ENCODE measurements at regions not wholly inside any gene's neighbourhood (a gene's known extent, or its start where the extent isn't known, plus 50 kb on each side); places are given as distances from the start of the nearest gene placed in this dataset.
"Not testable (repeated sequence)": the region's sequence is repeated elsewhere in the genome, so short reads cannot be mapped to it uniquely, and the experiment has no call there.

DNA sequence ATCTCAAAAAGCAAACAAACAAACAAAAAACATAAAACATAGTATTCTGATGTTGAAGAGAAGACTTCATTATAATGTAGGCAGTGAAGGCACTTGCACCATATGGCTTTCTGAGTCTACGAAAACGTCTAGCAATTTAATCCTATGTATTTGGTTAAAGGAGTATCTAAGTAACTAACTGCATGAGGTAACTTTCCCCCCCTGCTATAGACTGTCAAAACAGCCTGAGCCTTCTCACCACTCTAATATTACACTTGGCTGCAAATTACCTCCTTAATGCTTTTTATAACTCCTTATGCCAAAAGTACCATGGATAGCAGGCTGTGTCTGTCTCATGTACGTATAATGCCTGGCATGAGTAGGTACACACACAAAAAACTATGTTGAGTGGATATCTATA, 607.6 kb upstream of the FLRT2 start:
- no peaks in the 10 kb centered on the region for H3K4me1 ChIP-seq (replicated peaks)

DNA sequence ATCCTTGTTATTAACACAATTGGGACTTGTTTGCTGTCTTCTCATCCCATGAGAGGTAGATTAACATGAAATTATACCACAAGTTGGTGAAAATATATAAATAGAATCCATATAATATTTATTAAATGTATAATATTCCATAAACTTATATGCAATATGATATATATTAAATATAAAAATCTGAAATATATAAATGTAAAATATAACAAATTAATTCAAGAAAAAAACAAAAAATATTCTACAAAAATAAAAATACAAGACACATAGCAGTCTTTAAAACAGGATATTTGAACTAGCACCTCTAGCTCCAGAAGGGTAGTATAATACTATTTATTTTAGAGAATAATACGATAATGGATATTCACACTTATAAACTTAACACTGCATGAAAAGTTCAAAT, 603.3 kb upstream of the FLRT2 start:
- no peak for DNase-seq (ENCODE audit: low read depth in 1 of 2, low spot score in 2 of 2)
- no peak overlapping the region for H3K27ac ChIP-seq
- no peaks in the 10 kb centered on the region for H3K4me1 ChIP-seq (replicated peaks)
- H3K36me3 ChIP-seq: no peaks in the 10 kb centered on the region
- no peaks in the 10 kb centered on the region for H3K9me3 ChIP-seq (replicated peaks)
- no peak overlapping the region for H3K4me3 ChIP-seq
- no peaks in the 10 kb centered on the region for H3K27me3 ChIP-seq (replicated peaks)

More for the DNA sequence above, 607.6 kb upstream of the FLRT2 start:
- H3K36me3 ChIP-seq: no peaks in the 10 kb centered on the region
- no peak overlapping the region for H3K27ac ChIP-seq
- no peak overlapping the region for H3K4me3 ChIP-seq
- no peaks in the 10 kb centered on the region for H3K9me3 ChIP-seq (replicated peaks)
- no peak for DNase-seq (ENCODE audit: low read depth in 1 of 2, low spot score in 2 of 2)
- no peaks in the 10 kb centered on the region for H3K27me3 ChIP-seq (replicated peaks)

DNA sequence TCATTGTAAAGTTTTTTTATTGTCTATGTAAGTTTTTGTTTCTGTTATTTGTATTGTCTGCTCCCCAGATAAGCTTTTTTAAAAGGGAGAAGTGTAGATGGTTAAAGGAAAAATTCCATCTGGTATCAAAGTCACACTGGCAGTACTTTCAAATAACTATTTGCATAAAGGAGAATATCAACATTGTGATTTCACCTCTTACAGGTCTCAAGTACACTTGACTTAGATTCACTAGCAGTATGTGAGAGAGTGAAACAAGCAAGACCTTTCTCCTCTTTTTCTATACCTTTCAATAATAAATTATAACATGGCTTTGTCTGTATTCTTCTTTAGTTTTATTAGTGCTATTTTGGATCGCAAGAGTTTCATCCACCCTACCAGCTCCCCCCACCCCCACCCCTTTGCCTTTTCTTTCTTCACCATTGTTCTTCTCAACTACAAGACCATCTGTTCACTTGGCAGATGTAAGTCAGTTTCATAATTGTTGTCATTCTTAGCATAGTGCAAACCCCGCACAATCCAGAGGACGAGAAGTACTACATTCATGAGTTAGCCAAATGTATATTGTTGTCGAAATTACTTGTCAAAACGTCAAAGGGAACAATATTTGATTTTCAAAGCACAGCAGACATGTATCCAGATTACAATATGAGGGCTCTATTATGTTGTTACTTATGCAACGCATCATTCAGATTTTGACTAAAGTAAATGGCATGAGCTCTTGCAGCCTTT, 602.7 kb upstream of the FLRT2 start:
- Histone ChIP-seq H3K4me1 (replicated peaks) (no peaks in the 10 kb centered on the region), H3K27me3 (replicated peaks) (no peaks in the 10 kb centered on the region), H3K27ac (no peak overlapping the region), H3K9me3 (replicated peaks) (no peaks in the 10 kb centered on the region), H3K36me3 (no peaks in the 10 kb centered on the region), H3K4me3 (no peak overlapping the region)
- no peak for DNase-seq (ENCODE audit: low read depth in 1 of 2, low spot score in 2 of 2)

DNA sequence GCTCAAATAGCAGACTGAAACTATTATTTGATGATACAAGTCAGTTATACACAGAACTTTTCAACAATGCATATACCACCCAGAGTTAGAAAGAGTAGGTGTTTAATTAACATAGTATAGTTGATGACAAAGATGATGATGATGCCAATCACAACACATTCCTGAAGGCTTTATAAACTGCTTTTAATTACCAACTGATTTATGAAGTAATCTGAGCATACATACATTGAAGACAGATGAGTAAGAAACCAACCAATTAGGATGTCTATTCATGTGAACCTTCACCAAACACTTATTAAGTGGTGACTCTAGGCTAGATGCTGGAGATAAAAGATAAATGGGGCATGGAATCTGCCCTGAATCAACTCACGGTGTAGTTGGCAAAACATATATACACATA, 600.9 kb upstream of the FLRT2 start:
- Histone ChIP-seq H3K9me3 (replicated peaks) (no peaks in the 10 kb centered on the region), H3K4me1 (replicated peaks) (no peaks in the 10 kb centered on the region), H3K4me3 (no peak overlapping the region), H3K27ac (no peak overlapping the region), H3K36me3 (no peaks in the 10 kb centered on the region), H3K27me3 (replicated peaks) (no peaks in the 10 kb centered on the region)
- no peak for DNase-seq (ENCODE audit: low read depth in 1 of 2, low spot score in 2 of 2)

DNA sequence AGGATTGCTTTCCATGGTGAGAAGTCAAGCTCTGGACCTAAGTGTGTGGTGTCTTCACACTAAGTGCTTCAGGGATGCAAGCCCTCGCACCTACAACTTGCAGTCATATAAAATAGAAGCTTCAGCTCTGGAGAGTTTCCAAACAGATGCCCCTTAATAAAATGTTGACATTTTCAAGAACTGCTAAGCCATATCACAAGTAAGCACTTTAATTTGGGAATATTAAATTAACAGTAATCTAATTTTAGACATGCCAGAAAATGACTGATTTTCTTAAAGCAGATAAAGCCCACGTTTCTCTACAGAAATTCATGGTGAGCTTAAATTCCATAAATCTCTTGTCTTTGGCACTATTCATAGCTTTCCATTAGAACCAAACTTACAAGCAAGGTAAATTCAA, 600.1 kb upstream of the FLRT2 start:
- H3K4me3 ChIP-seq: no peak overlapping the region
- no peaks in the 10 kb centered on the region for H3K27me3 ChIP-seq (replicated peaks)
- DNase-seq (ENCODE audit: low read depth in 1 of 2, low spot score in 2 of 2): no peak
- no peaks in the 10 kb centered on the region for H3K9me3 ChIP-seq (replicated peaks)
- no peaks in the 10 kb centered on the region for H3K36me3 ChIP-seq
- no peak overlapping the region for H3K27ac ChIP-seq
- no peaks in the 10 kb centered on the region for H3K4me1 ChIP-seq (replicated peaks)

DNA sequence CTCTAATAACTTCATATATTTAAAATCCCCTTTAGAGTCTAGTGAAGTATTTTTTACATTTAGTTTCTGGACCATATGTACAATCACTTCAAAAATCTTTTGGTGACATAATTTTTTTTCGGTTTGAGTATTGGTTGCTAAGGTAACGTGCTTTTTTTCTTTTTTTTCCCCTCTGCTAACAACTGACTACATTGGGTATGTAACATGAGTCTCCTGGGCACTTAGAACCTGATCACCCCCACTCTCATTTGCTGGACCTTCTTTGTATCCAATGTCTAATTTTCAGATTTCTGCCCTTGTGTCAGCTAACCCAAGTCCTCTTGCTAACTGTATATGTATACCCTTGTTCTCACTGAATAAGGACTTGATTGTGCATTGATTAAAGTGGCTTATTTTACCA, 592.9 kb upstream of the FLRT2 start:
- no peaks in the 10 kb centered on the region for H3K36me3 ChIP-seq
- H3K4me1 ChIP-seq (replicated peaks): no peaks in the 10 kb centered on the region

DNA sequence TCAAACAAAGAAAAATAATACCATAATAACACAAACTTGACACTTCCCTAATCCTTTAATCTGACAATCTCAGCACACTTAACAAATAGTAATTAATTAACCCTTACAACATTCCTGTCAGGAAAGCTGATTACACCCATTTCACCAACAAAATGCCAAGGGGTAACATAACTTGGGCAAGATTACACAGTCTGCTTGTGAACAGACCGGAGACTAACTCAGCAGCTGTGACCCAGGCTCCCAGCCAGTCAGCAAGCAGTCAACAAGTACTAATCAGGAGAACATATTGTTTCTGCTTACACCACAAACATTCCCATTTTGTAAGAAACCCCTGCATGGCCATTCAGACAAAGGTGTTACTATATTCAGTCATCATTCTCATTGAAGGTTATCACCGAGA, 592.5 kb upstream of the FLRT2 start:
- Histone ChIP-seq H3K4me1 (replicated peaks) (no peaks in the 10 kb centered on the region), H3K4me3 (no peak overlapping the region), H3K36me3 (no peaks in the 10 kb centered on the region), H3K27ac (no peak overlapping the region), H3K9me3 (replicated peaks) (no peaks in the 10 kb centered on the region), H3K27me3 (replicated peaks) (no peaks in the 10 kb centered on the region)
- no peak for DNase-seq (ENCODE audit: low read depth in 1 of 2, low spot score in 2 of 2)

More for the DNA sequence above, 592.9 kb upstream of the FLRT2 start:
- no peaks in the 10 kb centered on the region for H3K9me3 ChIP-seq (replicated peaks)
- H3K27me3 ChIP-seq (replicated peaks): no peaks in the 10 kb centered on the region
- H3K4me3 ChIP-seq: no peak overlapping the region
- no peak overlapping the region for H3K27ac ChIP-seq
- no peak for DNase-seq (ENCODE audit: low read depth in 1 of 2, low spot score in 2 of 2)

DNA sequence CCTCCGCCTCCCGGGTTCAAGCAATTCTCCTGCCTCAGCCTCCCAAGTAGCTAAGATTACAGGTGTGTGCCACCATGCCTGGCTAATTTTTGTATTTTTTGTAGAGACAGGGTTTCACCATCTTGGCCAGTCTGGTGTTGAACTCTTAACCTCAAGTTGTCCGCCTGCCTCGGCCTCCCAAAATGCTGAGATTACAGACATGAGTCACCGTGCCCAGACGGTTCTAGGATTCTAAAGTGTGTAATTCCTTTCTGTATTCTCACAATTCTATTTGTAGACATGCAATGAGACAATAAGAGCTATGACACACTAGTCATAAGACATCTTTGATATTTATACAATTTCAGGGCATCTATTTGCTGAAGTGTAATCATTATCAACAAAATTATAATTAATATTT, 585.0 kb upstream of the FLRT2 start:
- H3K27me3 ChIP-seq (replicated peaks); H3K4me3 ChIP-seq; DNase-seq (ENCODE audit: low read depth in 1 of 2, low spot score in 2 of 2); H3K4me1 ChIP-seq (replicated peaks); H3K9me3 ChIP-seq (replicated peaks); H3K36me3 ChIP-seq; H3K27ac ChIP-seq: not testable (repeated sequence)

DNA sequence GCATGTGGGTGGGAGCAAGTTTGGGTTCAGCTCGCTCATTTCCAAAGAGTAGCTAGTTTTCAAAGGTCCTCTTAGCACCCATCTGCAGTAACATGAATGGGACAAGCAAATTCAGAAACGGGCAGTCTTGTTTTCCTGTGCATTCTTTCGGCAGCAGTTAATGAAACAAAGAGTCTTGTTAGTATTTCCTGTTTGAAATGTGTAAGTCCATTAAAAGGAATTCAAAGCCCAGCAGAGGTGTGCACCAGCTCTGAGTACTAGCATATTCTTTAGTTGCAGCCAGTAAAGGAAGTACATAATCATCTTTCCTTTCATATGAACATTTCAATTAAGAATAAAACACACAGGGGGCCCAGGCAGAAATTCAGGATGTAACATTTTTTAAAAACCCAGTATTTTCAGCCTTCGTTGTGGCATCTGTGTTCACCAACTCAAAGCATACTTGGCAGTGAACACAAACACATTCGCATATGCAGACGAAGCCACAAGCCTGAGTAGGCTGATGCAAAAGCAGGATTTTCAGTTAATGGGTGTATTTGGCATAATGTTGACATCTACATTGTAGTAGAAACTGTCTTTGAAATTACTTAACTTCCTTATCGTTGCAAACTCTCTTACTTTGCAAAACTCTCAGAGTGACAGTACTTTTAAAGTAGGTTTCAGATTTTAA, 570.0 kb upstream of the FLRT2 start:
- Histone ChIP-seq H3K36me3 (no peaks in the 10 kb centered on the region), H3K4me1 (replicated peaks) (no peaks in the 10 kb centered on the region), H3K27ac (no peak overlapping the region), H3K9me3 (replicated peaks) (no peaks in the 10 kb centered on the region), H3K27me3 (replicated peaks) (no peaks in the 10 kb centered on the region), H3K4me3 (no peak overlapping the region)
- DNase-seq (ENCODE audit: low read depth in 1 of 2, low spot score in 2 of 2): no peak

DNA sequence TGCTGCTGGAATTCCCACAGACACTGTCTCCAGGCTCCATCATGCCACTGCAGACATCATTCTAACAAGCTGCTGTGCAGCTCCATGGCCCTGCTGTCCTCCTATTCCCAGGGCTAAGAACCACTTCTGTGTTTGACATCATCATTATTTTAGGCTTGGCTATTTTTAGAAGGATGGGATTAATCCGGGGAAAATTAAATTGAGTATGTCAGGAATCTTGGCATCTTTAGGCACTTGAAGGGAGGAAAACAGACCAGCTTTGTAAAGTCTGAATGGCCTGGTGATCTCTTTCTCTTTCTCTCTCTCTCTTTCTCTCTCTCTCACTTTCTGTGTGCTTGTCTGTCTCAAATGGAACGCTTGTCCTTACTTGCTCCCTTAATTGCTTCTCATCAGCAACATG, 568.3 kb upstream of the FLRT2 start:
- no peak for DNase-seq (ENCODE audit: low read depth in 1 of 2, low spot score in 2 of 2)
- Histone ChIP-seq H3K36me3 (no peaks in the 10 kb centered on the region), H3K27ac (no peak overlapping the region)

DNA sequence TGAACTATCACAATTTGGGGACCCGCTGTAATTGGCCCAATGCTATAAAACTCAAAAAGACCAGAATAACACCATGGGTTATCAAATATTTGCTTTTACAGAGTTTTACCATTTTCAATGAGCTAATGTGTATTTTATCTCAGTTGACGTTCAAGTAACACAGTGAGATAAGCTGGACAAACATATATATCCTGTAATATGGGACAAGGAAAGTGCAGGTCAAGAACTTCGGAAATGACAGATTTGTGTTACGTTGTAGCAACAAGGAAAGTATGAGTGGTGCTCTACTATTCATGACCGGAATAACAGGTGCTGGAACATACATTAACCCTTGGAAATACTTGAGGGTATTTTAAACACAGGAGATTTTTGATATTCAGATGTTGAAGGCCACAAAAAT, 566.4 kb upstream of the FLRT2 start:
- DNase-seq (ENCODE audit: low read depth in 1 of 2, low spot score in 2 of 2): no peak
- Histone ChIP-seq H3K9me3 (replicated peaks) (no peaks in the 10 kb centered on the region), H3K4me1 (replicated peaks) (no peaks in the 10 kb centered on the region), H3K27ac (no peak overlapping the region), H3K4me3 (no peak overlapping the region), H3K27me3 (replicated peaks) (no peaks in the 10 kb centered on the region), H3K36me3 (no peaks in the 10 kb centered on the region)

More for the DNA sequence above, 568.3 kb upstream of the FLRT2 start:
- Histone ChIP-seq H3K27me3 (replicated peaks) (no peaks in the 10 kb centered on the region), H3K4me3 (no peak overlapping the region), H3K9me3 (replicated peaks) (no peaks in the 10 kb centered on the region), H3K4me1 (replicated peaks) (no peaks in the 10 kb centered on the region)

DNA sequence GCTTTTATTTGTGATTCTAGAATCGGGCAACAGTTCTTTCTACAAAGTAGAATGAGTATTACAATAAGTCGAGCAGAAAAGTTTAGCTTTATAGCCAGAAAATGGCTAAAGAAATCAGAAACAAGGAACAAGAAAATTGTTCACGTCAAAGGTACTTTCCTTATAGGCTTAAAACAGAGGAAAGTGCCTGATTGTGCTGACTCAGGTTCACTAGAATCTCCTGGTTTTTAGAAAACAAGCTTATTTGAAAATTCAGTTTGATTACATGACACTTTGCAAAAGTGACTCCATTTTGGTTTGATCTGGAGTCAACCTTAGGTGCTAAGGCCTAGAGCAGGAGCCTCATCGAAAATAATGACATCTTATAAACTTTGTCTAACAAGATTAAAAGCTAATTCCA, 564.7 kb upstream of the FLRT2 start:
- DNase-seq (ENCODE audit: low read depth in 1 of 2, low spot score in 2 of 2): no peak
- no peaks in the 10 kb centered on the region for H3K9me3 ChIP-seq (replicated peaks)
- H3K36me3 ChIP-seq: no peaks in the 10 kb centered on the region
- H3K4me1 ChIP-seq (replicated peaks): no peaks in the 10 kb centered on the region
- H3K27me3 ChIP-seq (replicated peaks): no peaks in the 10 kb centered on the region
- no peak overlapping the region for H3K27ac ChIP-seq
- no peak overlapping the region for H3K4me3 ChIP-seq

DNA sequence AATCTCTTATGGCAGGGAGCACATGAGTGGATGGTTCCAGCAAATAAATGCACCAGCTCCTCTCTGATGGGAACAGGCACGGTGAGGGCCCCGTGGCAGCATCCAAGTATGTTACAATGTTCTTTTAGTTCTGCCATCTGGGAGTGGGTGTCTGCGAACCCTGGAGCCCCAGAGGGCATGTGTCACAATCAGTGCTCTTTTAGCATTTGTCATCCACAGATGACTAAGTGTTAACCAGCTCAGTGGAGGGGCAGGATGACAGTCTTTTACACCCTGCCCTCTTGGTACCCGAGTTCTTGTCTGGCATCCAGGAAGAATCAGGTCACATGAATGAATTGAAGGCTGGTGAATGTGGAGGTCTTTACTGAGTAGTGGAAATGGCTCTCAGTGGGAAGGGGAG, 560.4 kb upstream of the FLRT2 start:
- Histone ChIP-seq H3K9me3 (replicated peaks) (no peaks in the 10 kb centered on the region), H3K36me3 (no peaks in the 10 kb centered on the region), H3K4me3 (no peak overlapping the region), H3K27ac (no peak overlapping the region), H3K4me1 (replicated peaks) (no peaks in the 10 kb centered on the region), H3K27me3 (replicated peaks) (no peaks in the 10 kb centered on the region)
- no peak for DNase-seq (ENCODE audit: low read depth in 1 of 2, low spot score in 2 of 2)

DNA sequence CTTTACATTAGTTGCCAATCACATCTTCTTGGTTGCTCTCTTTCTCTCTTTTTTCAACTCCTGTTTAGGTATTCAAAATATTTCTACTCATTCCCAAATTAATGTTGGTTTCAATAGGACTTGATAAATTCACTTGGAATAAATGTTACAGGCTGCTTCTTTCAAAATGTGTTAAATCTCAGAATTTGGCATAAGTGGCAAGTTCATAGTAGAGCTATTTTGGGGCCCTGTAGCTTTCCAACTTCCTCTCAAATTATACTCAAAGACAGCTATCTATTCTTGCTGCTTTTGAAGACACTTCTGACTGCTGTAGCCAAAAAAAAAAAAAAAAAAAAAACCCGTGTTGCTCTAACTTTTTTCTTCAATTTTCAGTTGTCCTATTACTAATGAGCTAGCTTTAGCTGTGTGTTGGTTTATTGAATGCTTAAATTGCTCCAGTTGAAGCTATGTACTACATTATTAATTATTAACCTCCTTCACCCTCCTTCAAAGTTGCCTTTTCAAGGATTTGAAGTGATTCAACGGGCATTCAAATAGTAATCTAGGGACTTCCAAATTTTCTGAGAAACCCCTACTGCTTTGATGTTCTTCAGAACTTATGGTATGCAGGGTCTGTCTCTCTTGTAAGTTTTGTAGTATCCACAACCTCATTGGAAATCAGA, 554.6 kb upstream of the FLRT2 start:
- no peaks in the 10 kb centered on the region for H3K9me3 ChIP-seq (replicated peaks)
- H3K4me3 ChIP-seq: no peak overlapping the region
- no peak overlapping the region for H3K27ac ChIP-seq
- DNase-seq (ENCODE audit: low read depth in 1 of 2, low spot score in 2 of 2): no peak
- H3K27me3 ChIP-seq (replicated peaks): no peaks in the 10 kb centered on the region
- no peaks in the 10 kb centered on the region for H3K4me1 ChIP-seq (replicated peaks)
- H3K36me3 ChIP-seq: no peaks in the 10 kb centered on the region
